ENCODE measurements at regions not wholly inside any gene's neighbourhood (a gene's known extent, or its start where the extent isn't known, plus 50 kb on each side); places are given as distances from the start of the nearest gene placed in this dataset.

GRCh38 chr16:10277597-10277996 lies 95.4 kb upstream of the GRIN2A start:
- Histone ChIP-seq H2AK5ac (ENCODE audit: low read depth, low read length) (no peak overlapping the region), H3K27me3 (replicated peaks in 1 of 4; ENCODE audit: control insufficient read depth in 3 of 4, extremely low read depth in 1 of 4, insufficient read depth in 3 of 4, low read length in 3 of 4) (no peaks in the 10 kb centered on the region), H3K56ac (replicated peaks; ENCODE audit: insufficient read length, low read depth, low read length) (no peak overlapping the region), H4K91ac (replicated peaks; ENCODE audit: insufficient read length, low read length) (no peak overlapping the region), H3K23me2 (ENCODE audit: low read depth, low read length) (no peaks in the 10 kb centered on the region), H4K5ac (ENCODE audit: insufficient read length, low read depth, low read length) (no peak overlapping the region), H3K4me2 (ENCODE audit: insufficient read depth in 1 of 2, low read depth in 2 of 2, low read length in 2 of 2) (no peak overlapping the region), H3K9me3 (ENCODE audit: insufficient read depth in 2 of 2, low read depth in 1 of 2, low read length in 1 of 2) (peaks cover 9 to 12% of the 10 kb centered on the region in 2 experiments), H3K18ac (ENCODE audit: extremely low read depth, low read length) (no peak overlapping the region), H3K36me3 (ENCODE audit: control insufficient read depth in 2 of 4, insufficient read depth in 4 of 4, low read length in 3 of 4) (no peaks in the 10 kb centered on the region), H3K4me1 (replicated peaks in 1 of 4; ENCODE audit: control insufficient read depth in 3 of 4, insufficient read depth in 4 of 4, low read length in 3 of 4) (no peaks in the 10 kb centered on the region), H2BK20ac (ENCODE audit: low read length) (no peak overlapping the region), H3K14ac (ENCODE audit: insufficient read length) (no peak overlapping the region), H3K79me2 (ENCODE audit: control insufficient read depth in 1 of 2, insufficient read depth in 2 of 2, low read length in 2 of 2) (no peaks in the 10 kb centered on the region), H3K27ac (ENCODE audit: low read depth, low read length) (no peak overlapping the region), H2BK5ac (ENCODE audit: low read depth, low read length) (no peak overlapping the region), H3K23ac (ENCODE audit: insufficient read length) (no peak overlapping the region), H2BK12ac (ENCODE audit: low read depth, low read length) (no peak overlapping the region), H3K4me3 (ENCODE audit: extremely low read depth in 1 of 4, insufficient read depth in 2 of 4, low read depth in 3 of 4, low read length in 4 of 4) (no peak overlapping the region), H4K20me1 (replicated peaks in 1 of 2; ENCODE audit: control insufficient read depth in 1 of 2, insufficient read depth in 2 of 2, low read length in 2 of 2) (no peaks in the 10 kb centered on the region), H2BK120ac (replicated peaks; ENCODE audit: low read depth, low read length) (no peak overlapping the region), H2BK15ac (ENCODE audit: low read length) (no peak overlapping the region), H3K4ac (replicated peaks; ENCODE audit: insufficient read length, low read depth, low read length) (no peak overlapping the region), H4K8ac (ENCODE audit: extremely low read depth, insufficient read depth, low read length) (no peak overlapping the region), H3K9ac (replicated peaks in 1 of 4; ENCODE audit: extremely low read depth in 1 of 4, low read depth in 3 of 4, low read length in 3 of 4) (no peak overlapping the region), H3K79me1 (ENCODE audit: low read depth, low read length) (no peaks in the 10 kb centered on the region), H2AFZ (ENCODE audit: low read length) (no peak overlapping the region)
- DNase-seq (ENCODE audit: low read depth in 1 of 2, low spot score in 2 of 2), result no peak
- no peak for FAIRE-seq
- ChIA-PET CTCF (ENCODE audit: partially characterized antibody) (interaction anchor here (0.6 kb wide), 1 partner anchor 637 kb away, joined by 3 read pairs; no protein-coding TSS in a partner anchor), POLR2A (ENCODE audit: partially characterized antibody) (no interaction called here)
- WGBS, 2 experiments (ENCODE audit: extremely low coverage in 1 of 2, insufficient coverage in 1 of 2, insufficient read length in 1 of 2, insufficient replicate concordance in 2 of 2, low coverage in 1 of 2, low lambda C conversion rate in 2 of 2, missing lambda C conversion rate in 1 of 2), result 89% methylated on average over 12 of the region's 18 CpGs; no CpG with 5 or more reads in 1 of the 2 experiments
- TF ChIP-seq YY1 (IDR thresholded peaks at IDR 0.05; ENCODE audit: low read depth, low read length) (peak; percentile 80), BACH1 (IDR thresholded peaks at IDR 0.05; ENCODE audit: low read length) (peak; percentile 94), SRF (IDR thresholded peaks at IDR 0.05; ENCODE audit: low read depth, low read length) (no peak), RFX5 (IDR thresholded peaks at IDR 0.05; ENCODE audit: borderline replicate concordance, low read depth, low read length) (no peak), CEBPB (IDR thresholded peaks at IDR 0.05; ENCODE audit: low read depth, low read length) (no peak), POLR2A (IDR thresholded peaks at IDR 0.05; ENCODE audit: control extremely low read depth in 1 of 2, low read depth in 2 of 2, low read length in 2 of 2) (no peak)

Measured in H1 (cell line).